WERI-Rb-1 (cell line): ENCODE measurements at regions not wholly inside any gene's neighbourhood (a gene's known extent, or its start where the extent isn't known, plus 50 kb on each side); places are given as distances from the start of the nearest gene placed in this dataset.

Experiments used
- DNase-seq: peaks from one replicate; pipeline ENCODE4 v3.0.0-alpha.2; 2020
- H3K27ac ChIP-seq: fragments of 250-450 bp; sonication (Bioruptor Pico); 2 replicates; pipeline ENCODE4 v1.5.1; 2020; ENCODE audit warnings: mild to moderate bottlenecking, moderate library complexity
- H3K27me3 ChIP-seq: fragments of 250-450 bp; sonication (Bioruptor Pico); 2 replicates; pipeline ENCODE4 v1.5.1; 2021; ENCODE audit warnings: mild to moderate bottlenecking, low read depth, moderate library complexity; ENCODE audit not compliant: insufficient read depth, severe bottlenecking
- H3K36me3 ChIP-seq: fragments of 250-450 bp; sonication (Bioruptor Pico); 2 replicates; pipeline ENCODE4 v1.5.1; 2020; ENCODE audit warnings: mild to moderate bottlenecking, moderate library complexity
- H3K4me3 ChIP-seq: 2 replicates; pipeline ENCODE4 v1.5.1; 2011; ENCODE audit warnings: low read depth, mild to moderate bottlenecking, control low read depth, low read length
- H3K9me3 ChIP-seq: fragments of 250-450 bp; sonication (Bioruptor Pico); 2 replicates; pipeline ENCODE4 v1.5.1; 2021; ENCODE audit warnings: mild to moderate bottlenecking, moderate library complexity; ENCODE audit not compliant: severe bottlenecking
- TF ChIP-seq, protein P1 (sequence below): IDR thresholded peaks from 2 replicates; pipeline ENCODE4 v1.5.1; 2011; ENCODE audit warnings: low read depth, mild to moderate bottlenecking, control low read depth, inconsistent platforms, low read length

DNA sequence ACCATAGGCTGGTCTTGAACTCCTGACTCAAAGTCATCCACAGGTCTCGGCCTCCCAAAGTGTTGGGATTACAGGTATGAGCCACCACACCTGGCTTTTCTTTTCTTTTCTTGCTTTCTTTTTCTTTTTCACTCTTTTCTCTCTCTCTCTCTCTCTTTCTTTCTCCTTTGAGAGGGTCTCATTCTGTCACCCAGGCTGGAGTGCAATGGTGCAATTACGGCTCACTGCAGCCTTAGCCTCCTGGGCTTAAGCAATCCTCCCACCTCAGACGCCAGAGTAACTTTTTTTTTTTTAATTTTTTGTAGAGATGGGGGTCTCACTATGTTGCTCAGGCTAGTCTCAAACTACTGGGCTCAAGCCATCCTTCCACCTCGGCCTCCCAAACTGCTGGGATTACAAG, 133.1 kb upstream of the UBE2E1 start:
- H3K27ac ChIP-seq: no peak overlapping the region
- H3K4me3 ChIP-seq: no peak overlapping the region
- no peak for DNase-seq
- H3K27me3 ChIP-seq: no peaks in the 10 kb centered on the region
- TF ChIP-seq, protein P1, sequence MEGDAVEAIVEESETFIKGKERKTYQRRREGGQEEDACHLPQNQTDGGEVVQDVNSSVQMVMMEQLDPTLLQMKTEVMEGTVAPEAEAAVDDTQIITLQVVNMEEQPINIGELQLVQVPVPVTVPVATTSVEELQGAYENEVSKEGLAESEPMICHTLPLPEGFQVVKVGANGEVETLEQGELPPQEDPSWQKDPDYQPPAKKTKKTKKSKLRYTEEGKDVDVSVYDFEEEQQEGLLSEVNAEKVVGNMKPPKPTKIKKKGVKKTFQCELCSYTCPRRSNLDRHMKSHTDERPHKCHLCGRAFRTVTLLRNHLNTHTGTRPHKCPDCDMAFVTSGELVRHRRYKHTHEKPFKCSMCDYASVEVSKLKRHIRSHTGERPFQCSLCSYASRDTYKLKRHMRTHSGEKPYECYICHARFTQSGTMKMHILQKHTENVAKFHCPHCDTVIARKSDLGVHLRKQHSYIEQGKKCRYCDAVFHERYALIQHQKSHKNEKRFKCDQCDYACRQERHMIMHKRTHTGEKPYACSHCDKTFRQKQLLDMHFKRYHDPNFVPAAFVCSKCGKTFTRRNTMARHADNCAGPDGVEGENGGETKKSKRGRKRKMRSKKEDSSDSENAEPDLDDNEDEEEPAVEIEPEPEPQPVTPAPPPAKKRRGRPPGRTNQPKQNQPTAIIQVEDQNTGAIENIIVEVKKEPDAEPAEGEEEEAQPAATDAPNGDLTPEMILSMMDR: no peak
- no peaks in the 10 kb centered on the region for H3K36me3 ChIP-seq
- H3K9me3 ChIP-seq: no peaks in the 10 kb centered on the region

GRCh38 chr3:23675010-23675409, 130.7 kb upstream of the UBE2E1 start:
- Histone ChIP-seq H3K9me3 (no peaks in the 10 kb centered on the region), H3K4me3 (no peak overlapping the region), H3K27me3 (no peaks in the 10 kb centered on the region), H3K36me3 (no peaks in the 10 kb centered on the region), H3K27ac (no peak overlapping the region)
- TF ChIP-seq, protein P1: no peak
- DNase-seq: no peak

- TF ChIP-seq, protein P1: no peak
- H3K9me3 ChIP-seq: no peaks in the 10 kb centered on the region
- no peaks in the 10 kb centered on the region for H3K36me3 ChIP-seq
- H3K27ac ChIP-seq: no peak overlapping the region
- H3K4me3 ChIP-seq: no peak overlapping the region
- DNase-seq: no peak
- no peaks in the 10 kb centered on the region for H3K27me3 ChIP-seq
Observed at GRCh38 chr3:23676093-23676492, 129.7 kb upstream of the UBE2E1 start.

DNA sequence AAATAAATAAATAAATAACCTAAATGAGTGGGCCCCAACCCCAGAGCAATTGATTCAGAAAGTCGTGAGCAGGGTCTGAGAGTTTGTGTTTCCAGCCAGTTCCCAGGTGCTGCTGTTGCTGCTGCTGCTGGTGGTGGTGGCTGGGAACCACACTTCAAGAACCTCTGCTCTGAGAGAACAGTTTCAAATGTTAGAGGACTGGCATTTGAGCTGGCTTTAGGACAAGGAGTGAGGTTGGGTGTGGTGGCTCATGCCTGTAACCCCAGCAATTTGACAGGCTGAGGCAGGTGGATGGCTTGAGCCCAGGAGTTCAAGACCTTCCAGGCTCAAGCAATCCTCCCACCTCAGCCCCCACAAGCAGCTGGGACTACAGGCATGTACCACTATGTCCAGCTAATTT, 123.1 kb upstream of the UBE2E1 start:
- no peak for DNase-seq
- no peaks in the 10 kb centered on the region for H3K36me3 ChIP-seq
- H3K4me3 ChIP-seq: no peak overlapping the region
- H3K27ac ChIP-seq: no peak overlapping the region
- TF ChIP-seq, protein P1: no peak
- no peaks in the 10 kb centered on the region for H3K27me3 ChIP-seq
- no peaks in the 10 kb centered on the region for H3K9me3 ChIP-seq

GRCh38 chr3:23685541-23686258, 120.1 kb upstream of the UBE2E1 start:
- TF ChIP-seq, protein P1: no peak
- H3K27ac ChIP-seq: no peak overlapping the region
- no peak for DNase-seq
- H3K4me3 ChIP-seq: no peak overlapping the region
- no peaks in the 10 kb centered on the region for H3K27me3 ChIP-seq
- peaks cover 5% of the 10 kb centered on the region for H3K9me3 ChIP-seq
- no peaks in the 10 kb centered on the region for H3K36me3 ChIP-seq

GRCh38 chr3:23686519-23686918, 119.2 kb upstream of the UBE2E1 start:
- Histone ChIP-seq H3K27me3 (no peaks in the 10 kb centered on the region), H3K36me3 (no peaks in the 10 kb centered on the region), H3K4me3 (no peak overlapping the region), H3K27ac (no peak overlapping the region), H3K9me3 (peaks cover 5% of the 10 kb centered on the region)
- no peak for DNase-seq
- TF ChIP-seq, protein P1: no peak
